Prostate gland (tissue), 2 donors: ENCODE measurements at regions not wholly inside any gene's neighbourhood (a gene's known extent, or its start where the extent isn't known, plus 50 kb on each side); places are given as distances from the start of the nearest gene placed in this dataset.

Experiments
- DNase-seq: peaks from one replicate; pipeline ENCODE4 v3.0.0-alpha.2; 2019; ENCODE audit warnings: low spot score
- H3K27ac ChIP-seq, 2 donors: fragments of 200-600 bp; sonication (generic); 2 replicates each; pipeline ENCODE4 v1.5.1; 2017 to 2019
- H3K27me3 ChIP-seq: fragments of 200-600 bp; sonication (generic); replicated peaks from 2 replicates; pipeline ENCODE4 v1.5.1; 2019; ENCODE audit not compliant: insufficient read depth
- H3K36me3 ChIP-seq, 2 donors: fragments of 200-600 bp; sonication (generic); 1 replicate in 1 of 2; 2 replicates in 1 of 2; pipeline versions ENCODE4 v1.5.1 to v1.8.1; 2017 to 2019
- H3K4me1 ChIP-seq: fragments of 200-600 bp; sonication (generic); replicated peaks from 2 replicates; pipeline ENCODE4 v1.5.1; 2019
- H3K4me3 ChIP-seq, 2 donors: fragments of 200-600 bp; sonication (generic); 2 replicates each; pipeline ENCODE4 v1.5.1; 2017 to 2019
- H3K9me3 ChIP-seq: fragments of 200-600 bp; sonication (generic); 2 replicates; pipeline ENCODE4 v1.5.1; 2017
- CTCF ChIP-seq, 4 experiments: fragments of 200-600 bp in 2 of 4; fragments of 450-650 bp in 2 of 4; sonication (generic) in 2 of 4; IDR thresholded peaks; 1 replicate in 3 of 4; 2 replicates in 1 of 4; pipeline ENCODE4 v1.5.1; 2016 to 2019; ENCODE audit warnings: antibody characterized with exemption in 4 of 4, mild to moderate bottlenecking in 2 of 4, moderate library complexity in 2 of 4
- POLR2A ChIP-seq: fragments of 450-650 bp; IDR thresholded peaks from one replicate; pipeline ENCODE4 v1.6.1; 2016; ENCODE audit warnings: antibody characterized with exemption, mild to moderate bottlenecking
- POLR2AphosphoS5 ChIP-seq: sonication (generic); formaldehyde crosslinking; IDR thresholded peaks from one replicate; pipeline ENCODE4 v1.6.1; 2017; ENCODE audit warnings: antibody characterized with exemption
- WGBS: methylation state at CpG from one replicate; pipeline ENCODE4 v1.1.5; 2018; 5-methylcytosine and 5-hydroxymethylcytosine counted together
- intact Hi-C: fragments of 100-400 bp; cut with DNase I; formaldehyde crosslinking; loops from one replicate; pipeline ENCODE4 v1.14.2; 2022

- H3K9me3 ChIP-seq = no peaks in the 10 kb centered on the region
- 0% methylated on average over 1 of the region's 1 CpG for WGBS
- intact Hi-C loops = no loop called here
- no peak overlapping the region for H3K4me3 ChIP-seq
- no peak overlapping the region for H3K27ac ChIP-seq
- no peak for DNase-seq
- H3K4me1 ChIP-seq = no peaks in the 10 kb centered on the region
- TF ChIP-seq POLR2A (no peak), POLR2AphosphoS5 (no peak), CTCF (IDR thresholded peaks at IDR 0.05) (no peak)
- H3K36me3 ChIP-seq = no peaks in the 10 kb centered on the region
- no peaks in the 10 kb centered on the region for H3K27me3 ChIP-seq
Measured at GRCh38 chr1:199665371-199665770, 362.1 kb upstream of the NR5A2 start.

GRCh38 chr1:199667089-199667488 is 360.4 kb upstream of the NR5A2 start:
- Histone ChIP-seq H3K4me1 (no peaks in the 10 kb centered on the region), H3K36me3 (no peaks in the 10 kb centered on the region), H3K27ac (no peak overlapping the region), H3K4me3 (no peak overlapping the region), H3K27me3 (no peaks in the 10 kb centered on the region), H3K9me3 (no peaks in the 10 kb centered on the region)
- 93% methylated on average over 10 of the region's 10 CpGs for WGBS
- no peak for TF ChIP-seq CTCF (IDR thresholded peaks at IDR 0.05)
- no peak for TF ChIP-seq POLR2A
- TF ChIP-seq POLR2AphosphoS5 = no peak
- intact Hi-C loops = no loop called here
- no peak for DNase-seq

GRCh38 chr1:199669916-199670315 is 357.6 kb upstream of the NR5A2 start:
- no peaks in the 10 kb centered on the region for H3K4me1 ChIP-seq

GRCh38 chr1:199671684-199672083 is 355.8 kb upstream of the NR5A2 start:
- 87% methylated on average over 3 of the region's 3 CpGs for WGBS
- Histone ChIP-seq H3K36me3 (no peaks in the 10 kb centered on the region), H3K4me3 (no peak overlapping the region), H3K27me3 (no peaks in the 10 kb centered on the region), H3K4me1 (no peaks in the 10 kb centered on the region), H3K9me3 (no peaks in the 10 kb centered on the region), H3K27ac (no peak overlapping the region)
- DNase-seq = no peak
- intact Hi-C loops = no loop called here
- no peak for TF ChIP-seq POLR2A
- no peak for TF ChIP-seq POLR2AphosphoS5
- no peak for TF ChIP-seq CTCF (IDR thresholded peaks at IDR 0.05)

More at GRCh38 chr1:199669916-199670315, 357.6 kb upstream of the NR5A2 start:
- no peak for DNase-seq
- Histone ChIP-seq H3K36me3 (no peaks in the 10 kb centered on the region), H3K4me3 (no peak overlapping the region), H3K9me3 (no peaks in the 10 kb centered on the region), H3K27ac (no peak overlapping the region), H3K27me3 (no peaks in the 10 kb centered on the region)
- intact Hi-C loops = no loop called here
- TF ChIP-seq POLR2AphosphoS5 = no peak
- no peak for TF ChIP-seq POLR2A
- TF ChIP-seq CTCF (IDR thresholded peaks at IDR 0.05) = no peak

GRCh38 chr1:199675937-199676336 is 351.6 kb upstream of the NR5A2 start:
- intact Hi-C loops = no loop called here
- TF ChIP-seq CTCF (IDR thresholded peaks at IDR 0.05) = no peak
- DNase-seq = no peak
- Histone ChIP-seq H3K4me1 (no peaks in the 10 kb centered on the region), H3K9me3 (no peaks in the 10 kb centered on the region), H3K4me3 (no peak overlapping the region), H3K27me3 (no peaks in the 10 kb centered on the region), H3K36me3 (no peaks in the 10 kb centered on the region), H3K27ac (no peak overlapping the region)
- WGBS = 91% methylated on average over 3 of the region's 3 CpGs
